ENCODE measurements at regions not wholly inside any gene's neighbourhood (a gene's known extent, or its start where the extent isn't known, plus 50 kb on each side); places are given as distances from the start of the nearest gene placed in this dataset.

DNA sequence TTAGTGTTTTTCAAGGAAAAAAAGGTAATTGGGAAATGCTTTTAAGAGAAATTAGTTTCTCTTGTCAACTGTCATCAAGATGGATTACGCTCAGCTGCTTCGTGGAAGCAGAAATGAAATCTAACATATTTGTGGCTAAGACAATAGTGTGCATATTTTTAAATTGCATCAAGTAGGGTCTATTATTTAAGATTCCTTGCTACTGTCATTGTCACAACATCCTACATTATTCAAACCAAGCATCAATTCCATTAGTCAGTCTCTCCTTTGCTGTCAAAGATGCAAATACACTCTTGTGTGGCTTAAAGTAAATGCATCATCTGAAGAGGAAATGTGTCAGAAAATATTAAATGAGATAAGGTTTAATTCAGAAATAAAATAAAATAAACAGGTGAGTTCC, 1277.6 kb upstream of the SEL1L start:
- TF ChIP-seq, protein P1, sequence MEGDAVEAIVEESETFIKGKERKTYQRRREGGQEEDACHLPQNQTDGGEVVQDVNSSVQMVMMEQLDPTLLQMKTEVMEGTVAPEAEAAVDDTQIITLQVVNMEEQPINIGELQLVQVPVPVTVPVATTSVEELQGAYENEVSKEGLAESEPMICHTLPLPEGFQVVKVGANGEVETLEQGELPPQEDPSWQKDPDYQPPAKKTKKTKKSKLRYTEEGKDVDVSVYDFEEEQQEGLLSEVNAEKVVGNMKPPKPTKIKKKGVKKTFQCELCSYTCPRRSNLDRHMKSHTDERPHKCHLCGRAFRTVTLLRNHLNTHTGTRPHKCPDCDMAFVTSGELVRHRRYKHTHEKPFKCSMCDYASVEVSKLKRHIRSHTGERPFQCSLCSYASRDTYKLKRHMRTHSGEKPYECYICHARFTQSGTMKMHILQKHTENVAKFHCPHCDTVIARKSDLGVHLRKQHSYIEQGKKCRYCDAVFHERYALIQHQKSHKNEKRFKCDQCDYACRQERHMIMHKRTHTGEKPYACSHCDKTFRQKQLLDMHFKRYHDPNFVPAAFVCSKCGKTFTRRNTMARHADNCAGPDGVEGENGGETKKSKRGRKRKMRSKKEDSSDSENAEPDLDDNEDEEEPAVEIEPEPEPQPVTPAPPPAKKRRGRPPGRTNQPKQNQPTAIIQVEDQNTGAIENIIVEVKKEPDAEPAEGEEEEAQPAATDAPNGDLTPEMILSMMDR (IDR thresholded peaks at IDR 0.05): no peak
- TF ChIP-seq POLR2A (IDR thresholded peaks at IDR 0.05): no peak
